SU-DHL-6 (cell line): ENCODE measurements at regions not wholly inside any gene's neighbourhood (a gene's known extent, or its start where the extent isn't known, plus 50 kb on each side); places are given as distances from the start of the nearest gene placed in this dataset.

Experiments
- CTCF ChIP-seq: fragments of 200-600 bp; sonication (generic); IDR thresholded peaks from one replicate; pipeline ENCODE4 v1.5.1; 2017; ENCODE audit warnings: antibody characterized with exemption, mild to moderate bottlenecking, low read length, moderate library complexity; ENCODE audit not compliant: insufficient read depth, poor library complexity, severe bottlenecking
- EZH2phosphoT487 ChIP-seq: fragments of 200-600 bp; sonication (generic), shearing (Covaris generic); conservative IDR thresholded peaks from 2 replicates; pipeline ENCODE4 v1.6.1; 2018; ENCODE audit warnings: mild to moderate bottlenecking, antibody characterized with exemption, low read length, moderate library complexity, mixed read lengths

- TF ChIP-seq CTCF (no peak), EZH2phosphoT487 (no peak)
Observed at GRCh38 chr13:86309881-86310280, 510.7 kb upstream of the SLITRK6 start.
